ENCODE measurements at regions not wholly inside any gene's neighbourhood (a gene's known extent, or its start where the extent isn't known, plus 50 kb on each side); places are given as distances from the start of the nearest gene placed in this dataset.

DNA sequence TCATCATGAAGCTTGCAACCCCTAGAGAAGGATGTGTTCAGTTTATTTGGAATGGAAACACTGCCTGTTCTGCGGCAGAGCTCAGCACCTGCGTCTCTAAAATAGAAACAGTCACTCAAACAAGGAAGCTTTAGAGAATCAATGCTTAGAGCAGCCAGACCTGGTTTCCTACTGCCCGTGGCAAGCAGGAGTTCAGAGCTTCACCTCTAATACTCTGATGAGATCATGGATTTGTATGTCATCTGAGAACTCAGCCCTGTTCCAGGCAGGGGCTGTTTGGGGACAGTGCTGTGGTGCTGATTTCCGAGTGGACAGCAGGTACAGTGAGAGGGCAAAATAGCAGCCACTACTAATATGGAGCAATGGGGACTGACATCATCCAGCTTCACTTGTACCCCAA lies 236.0 kb upstream of the IRX1 start:
- no peak for DNase-seq

- DNase-seq: no peak
Observed at GRCh38 chr5:3357291-3357690, 238.3 kb upstream of the IRX1 start.

DNA sequence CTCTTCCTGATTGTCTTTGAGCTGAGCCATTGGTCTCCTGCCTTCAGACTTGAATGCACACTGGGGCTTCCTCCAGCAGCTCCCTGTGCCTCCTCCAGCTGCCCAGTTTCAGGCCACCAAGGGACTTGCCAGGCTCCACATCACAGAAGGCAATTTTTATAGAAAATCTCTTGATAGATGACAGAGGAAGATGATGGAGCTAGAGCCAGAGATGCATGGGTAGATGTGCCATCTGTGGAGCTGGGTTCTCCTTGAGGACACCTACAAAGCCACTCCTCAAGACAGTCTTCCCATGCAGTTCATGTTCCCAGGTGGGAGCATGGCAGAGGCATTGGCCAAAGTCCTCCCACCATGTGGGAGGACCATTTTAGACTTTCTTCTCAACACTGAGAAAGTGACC lies 239.6 kb upstream of the IRX1 start:
- no peak for DNase-seq

DNA sequence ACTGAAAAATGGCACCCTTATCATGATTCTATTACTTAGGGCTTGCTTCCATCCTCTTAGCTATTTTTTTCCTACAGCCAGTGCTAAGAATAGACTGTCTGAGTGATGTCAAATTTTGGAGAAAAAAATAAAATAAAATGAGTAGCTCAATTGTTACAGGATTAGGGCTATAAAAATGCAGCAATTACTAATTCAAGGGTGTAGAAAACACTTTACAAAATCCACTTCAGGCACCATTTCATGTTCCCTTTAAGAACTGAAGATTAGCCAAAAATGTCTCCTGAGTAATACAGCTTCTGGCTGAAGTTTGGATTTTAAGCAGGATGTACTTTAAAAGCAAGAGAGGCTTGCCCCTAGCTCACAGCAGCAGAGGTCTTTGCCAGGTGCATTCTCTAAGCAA lies 240.5 kb upstream of the IRX1 start:
- no peak for DNase-seq

DNA sequence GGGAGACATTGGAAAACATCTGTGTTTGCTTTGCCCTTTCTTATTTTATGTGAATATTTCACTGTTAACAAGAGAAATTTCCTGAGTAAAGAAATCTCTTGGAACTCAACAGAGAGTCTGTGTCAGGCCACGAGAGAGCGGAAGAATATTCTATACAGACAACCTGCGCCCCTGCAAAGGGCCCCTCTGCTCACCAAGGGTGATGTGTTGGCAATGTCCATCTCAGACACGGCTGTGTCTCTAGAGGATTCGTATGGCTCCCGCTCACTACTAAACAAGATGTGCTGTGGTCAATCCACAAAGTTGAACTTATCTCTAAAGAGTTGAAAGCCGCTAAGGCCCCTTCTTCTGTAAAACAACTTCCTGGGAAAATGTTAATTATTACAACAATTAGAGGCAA lies 241.0 kb upstream of the IRX1 start:
- DNase-seq: no peak

GRCh38 chr5:3353561-3353960 lies 242.1 kb upstream of the IRX1 start:
- DNase-seq: no peak

DNA sequence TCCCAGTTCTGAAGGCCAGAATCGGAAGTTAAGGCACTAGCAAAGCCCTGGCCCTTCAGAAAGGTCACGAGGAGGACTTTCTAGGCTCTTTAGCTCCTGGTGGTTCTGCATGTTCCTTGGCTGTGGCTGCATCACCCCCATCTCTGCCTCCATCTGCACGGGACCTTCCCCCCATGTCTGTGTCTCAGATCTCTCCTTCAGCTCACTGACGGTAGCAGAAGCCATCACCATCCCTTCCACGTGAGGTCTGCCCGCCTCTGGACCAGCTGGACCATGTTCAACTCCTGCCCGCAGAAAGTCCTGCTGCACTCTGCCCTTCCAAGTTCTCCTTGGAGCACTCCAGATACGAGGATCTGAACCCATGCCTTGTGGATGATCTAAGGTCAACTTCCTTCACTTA lies 242.9 kb upstream of the IRX1 start:
- DNase-seq: no peak

- DNase-seq: no peak
Observed at GRCh38 chr5:3351581-3352442, 243.8 kb upstream of the IRX1 start.

DNA sequence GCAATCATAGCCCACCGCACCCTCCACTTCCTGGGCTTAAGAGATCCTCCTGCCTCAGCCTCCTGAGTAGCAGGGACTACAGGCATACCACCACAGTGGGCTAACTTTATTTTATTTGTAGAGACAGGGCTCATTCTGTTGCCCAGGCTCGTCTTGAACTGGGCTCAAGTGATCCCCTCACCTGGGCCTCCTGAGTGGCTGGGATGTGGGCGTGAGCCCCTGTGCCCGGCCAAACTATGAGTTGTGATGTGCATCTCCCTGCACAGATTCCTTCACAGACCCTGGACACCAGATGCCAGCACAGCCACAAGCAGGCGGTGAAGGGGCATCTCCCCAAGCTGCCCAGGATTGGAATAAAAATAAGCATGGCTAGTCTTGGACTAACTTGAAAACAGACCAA lies 244.9 kb upstream of the IRX1 start:
- DNase-seq: no peak

- no peak for DNase-seq
Observed at GRCh38 chr5:3349704-3350565, 245.7 kb upstream of the IRX1 start.

DNA sequence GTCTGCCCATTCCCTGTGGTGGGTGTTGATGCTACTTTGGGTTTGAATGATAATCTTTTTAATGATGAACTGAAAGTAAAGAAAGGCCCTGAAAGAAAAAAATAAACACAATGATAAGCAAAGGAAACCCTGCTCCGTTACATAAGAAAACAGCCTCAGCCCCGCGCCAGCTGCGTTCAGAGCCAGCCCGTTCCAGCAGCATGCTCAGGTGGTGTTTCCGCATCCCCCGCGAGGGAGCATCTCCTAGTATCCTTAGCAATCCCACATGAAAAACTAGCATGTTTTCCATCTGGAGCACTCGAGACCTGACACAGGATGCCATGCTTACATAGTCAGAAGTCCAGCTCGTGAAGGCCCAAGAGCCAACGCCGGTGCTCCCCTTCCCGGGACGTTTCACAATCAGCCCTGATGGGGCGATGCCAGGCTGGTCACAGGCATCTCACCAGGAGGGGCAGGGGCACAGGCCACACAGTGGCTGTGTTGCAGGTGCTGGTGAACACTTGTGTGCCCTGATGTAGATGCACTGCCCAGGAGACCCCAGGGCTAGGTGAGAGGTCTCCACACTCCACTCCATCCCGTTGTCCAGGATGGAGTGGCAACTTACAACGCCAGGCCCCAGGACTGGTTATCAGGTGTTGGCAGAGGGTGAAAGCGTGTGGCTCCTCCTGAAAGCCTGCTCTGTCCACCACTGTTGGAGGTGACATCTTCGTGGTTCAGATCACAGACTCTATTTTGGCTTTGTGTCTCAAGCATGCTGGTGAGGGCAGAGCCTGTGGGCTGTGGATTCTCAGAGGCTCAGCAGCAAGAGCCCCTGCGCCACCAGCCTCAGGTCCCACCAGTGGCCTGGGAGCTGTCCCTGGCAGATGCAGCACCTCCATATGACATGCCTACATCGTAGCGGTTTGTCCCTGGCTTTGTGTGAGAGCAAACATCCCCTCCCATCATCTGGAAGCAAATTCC lies 246.8 kb upstream of the IRX1 start:
- no peak for DNase-seq

DNA sequence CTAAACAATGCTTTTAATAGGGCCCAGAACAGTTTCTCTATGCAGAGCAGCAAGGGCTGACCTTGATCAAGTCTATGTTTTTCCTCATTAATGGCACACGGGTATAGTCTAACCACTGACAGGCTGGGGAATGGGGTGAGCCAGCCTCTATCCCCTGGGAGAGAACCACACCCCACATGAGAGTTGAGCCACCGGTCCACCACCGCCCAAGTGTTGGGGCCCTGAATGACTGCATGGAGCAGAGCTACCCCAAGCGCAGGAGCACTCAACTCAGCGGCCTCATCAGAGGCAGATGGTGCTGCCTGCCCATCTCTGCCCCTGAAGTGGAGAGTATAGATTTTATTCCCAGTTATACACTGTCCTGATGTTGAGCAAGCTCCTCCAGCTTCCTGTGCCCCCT lies 247.9 kb upstream of the IRX1 start:
- DNase-seq: no peak

DNA sequence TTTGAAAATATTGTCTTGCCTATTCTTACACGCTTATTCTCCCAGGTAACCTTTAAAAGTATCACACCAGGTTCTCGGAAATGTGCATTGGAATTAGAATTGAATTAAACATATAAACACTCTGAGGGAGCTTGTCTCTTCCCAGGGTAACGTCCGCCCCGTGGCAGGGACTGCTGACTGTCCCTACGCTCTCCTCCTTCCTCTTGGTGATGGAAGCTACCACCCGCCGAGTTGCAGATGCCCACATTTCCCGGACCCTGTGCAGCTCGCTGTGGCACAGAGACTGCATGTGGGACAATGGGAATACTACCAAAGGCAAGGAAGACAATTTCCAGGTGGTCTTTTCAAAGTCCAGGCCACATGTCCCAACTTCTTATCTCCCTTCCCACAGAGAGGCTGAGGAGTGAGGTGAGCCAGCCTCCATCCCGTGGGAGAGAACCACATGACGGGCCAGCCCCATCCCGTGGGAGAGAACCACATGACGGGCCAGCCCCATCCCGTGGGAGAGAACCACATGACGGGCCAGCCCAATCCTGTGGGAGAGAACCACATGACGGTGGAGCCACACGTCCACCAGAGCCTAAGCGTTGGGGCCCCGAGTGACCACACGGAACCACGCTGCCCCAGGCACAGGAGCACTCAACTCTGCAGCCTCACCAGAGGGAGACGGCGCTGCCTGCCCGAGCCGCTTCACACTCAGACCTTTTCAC lies 249.4 kb upstream of the IRX1 start:
- no peak for DNase-seq

DNA sequence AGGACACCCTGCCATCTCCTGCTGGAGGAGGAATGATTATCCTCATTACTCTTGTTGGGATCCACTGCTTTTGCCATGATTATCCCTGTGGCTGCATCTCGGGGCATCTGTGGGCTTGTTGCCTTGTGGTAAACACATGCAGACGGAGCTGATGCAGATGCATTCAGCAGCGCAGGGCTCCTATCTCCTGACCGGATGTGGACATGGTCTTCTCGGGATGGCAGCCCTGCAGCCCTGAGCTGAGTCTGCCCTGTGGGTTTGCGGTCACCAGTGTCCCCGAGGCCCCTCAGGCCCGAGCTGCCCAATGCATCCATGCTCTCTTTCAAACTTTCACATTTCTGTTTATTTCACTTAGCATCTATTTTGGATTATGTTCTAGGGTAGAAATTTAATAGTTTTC lies 250.4 kb upstream of the IRX1 start:
- DNase-seq: no peak

GRCh38 chr5:3344671-3345070 lies 251.0 kb upstream of the IRX1 start:
- DNase-seq: no peak

- DNase-seq: no peak
Observed at GRCh38 chr5:3343911-3344310, 251.7 kb upstream of the IRX1 start.

GRCh38 chr5:3343211-3343610 lies 252.4 kb upstream of the IRX1 start:
- DNase-seq: no peak

- DNase-seq: no peak
Observed at GRCh38 chr5:3342271-3343100, 253.1 kb upstream of the IRX1 start.

GRCh38 chr5:3341446-3342240 lies 254.0 kb upstream of the IRX1 start:
- no peak for DNase-seq

DNA sequence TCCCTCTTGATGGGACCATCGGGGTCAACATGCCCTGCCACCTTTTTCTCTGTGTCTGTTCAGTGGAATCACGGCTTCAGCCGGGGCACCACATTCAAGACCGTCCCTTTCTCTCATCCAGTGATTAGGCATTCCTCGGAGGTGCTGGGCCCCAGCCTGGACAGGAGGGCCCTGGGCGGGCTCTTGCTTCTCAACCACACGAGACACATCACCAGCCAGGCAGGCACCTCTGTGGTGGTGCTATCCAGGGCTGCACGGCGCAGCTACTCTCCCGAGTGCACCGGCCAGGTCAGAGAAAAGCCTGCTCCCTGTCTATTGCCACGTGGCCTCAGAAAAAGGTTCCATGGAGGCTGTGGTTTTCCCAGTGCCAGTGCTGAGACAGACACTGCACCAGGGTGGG lies 255.2 kb upstream of the IRX1 start:
- no peak for DNase-seq

DNA sequence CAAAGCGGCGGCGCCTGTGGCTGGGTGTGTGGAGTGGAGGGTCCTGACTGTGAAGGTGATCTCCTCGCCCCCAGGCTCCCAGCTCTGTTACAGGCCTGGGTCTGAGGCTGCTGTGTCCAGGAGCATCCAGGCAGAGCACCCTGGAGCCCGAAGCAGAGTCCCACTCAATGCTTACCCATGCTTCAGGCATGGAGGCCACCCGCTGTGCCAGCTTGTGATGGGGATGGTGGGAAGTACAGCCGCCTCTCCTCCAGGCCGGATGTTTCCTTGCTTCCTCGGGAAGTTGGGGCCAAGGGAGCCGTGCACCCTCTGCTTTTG lies 255.9 kb upstream of the IRX1 start:
- DNase-seq: no peak
